ENCODE measurements at regions not wholly inside any gene's neighbourhood (a gene's known extent, or its start where the extent isn't known, plus 50 kb on each side); places are given as distances from the start of the nearest gene placed in this dataset.
"Not testable (repeated sequence)": the region's sequence is repeated elsewhere in the genome, so short reads cannot be mapped to it uniquely, and the experiment has no call there.

- no peak for DNase-seq (ENCODE audit: low spot score)
These were observed 88.9 kb upstream of the OGFRL1 start for GRCh38 chr6:71199736-71200135.

- no peak for DNase-seq (ENCODE audit: low spot score)
These were observed 85.4 kb upstream of the OGFRL1 start for GRCh38 chr6:71203206-71203605.

- DNase-seq (ENCODE audit: low spot score), result no peak
These were observed 83.9 kb upstream of the OGFRL1 start for GRCh38 chr6:71204741-71205140.

- no peak for DNase-seq (ENCODE audit: low spot score)
These were observed 83.2 kb upstream of the OGFRL1 start for GRCh38 chr6:71205336-71205956.

GRCh38 chr6:71206089-71206488 is 82.5 kb upstream of the OGFRL1 start:
- DNase-seq (ENCODE audit: low spot score), result no peak

- no peak for DNase-seq (ENCODE audit: low spot score)
These were observed 79.4 kb upstream of the OGFRL1 start for GRCh38 chr6:71209206-71209605.

GRCh38 chr6:71209626-71210025 is 79.0 kb upstream of the OGFRL1 start:
- DNase-seq (ENCODE audit: low spot score), result no peak

GRCh38 chr6:71211799-71212198 is 76.8 kb upstream of the OGFRL1 start:
- no peak for DNase-seq (ENCODE audit: low spot score)

GRCh38 chr6:71220466-71220865 is 68.1 kb upstream of the OGFRL1 start:
- no peak for DNase-seq (ENCODE audit: low spot score)

GRCh38 chr6:71222671-71223070 is 65.9 kb upstream of the OGFRL1 start:
- DNase-seq (ENCODE audit: low spot score), result no peak

GRCh38 chr6:71224011-71224410 is 64.6 kb upstream of the OGFRL1 start:
- DNase-seq (ENCODE audit: low spot score), result no peak

- no peak for DNase-seq (ENCODE audit: low spot score)
These were observed 62.5 kb upstream of the OGFRL1 start for GRCh38 chr6:71226151-71226550.

GRCh38 chr6:71228461-71229041 is 60.1 kb upstream of the OGFRL1 start:
- DNase-seq (ENCODE audit: low spot score), result no peak

GRCh38 chr6:71229477-71229876 is 59.1 kb upstream of the OGFRL1 start:
- no peak for DNase-seq (ENCODE audit: low spot score)

GRCh38 chr6:71232890-71233289 is 55.7 kb upstream of the OGFRL1 start:
- DNase-seq (ENCODE audit: low spot score), result not testable (repeated sequence)

- no peak for DNase-seq (ENCODE audit: low spot score)
These were observed 51.6 kb upstream of the OGFRL1 start for GRCh38 chr6:71236926-71237434.

- DNase-seq (ENCODE audit: low spot score), result no peak
These were observed 50.3 kb upstream of the OGFRL1 start for GRCh38 chr6:71238351-71238750.
